Glutamatergic neuron (in vitro differentiated cells): ENCODE measurements at regions not wholly inside any gene's neighbourhood (a gene's known extent, or its start where the extent isn't known, plus 50 kb on each side); places are given as distances from the start of the nearest gene placed in this dataset.

ENCODE experiments used
- DNase-seq: peaks from one replicate; pipeline ENCODE4 v3.0.0; 2022
- H3K27ac Mint-ChIP-seq: one replicate; pipeline ENCODE4 v1.8.0; 2020; ENCODE audit warnings: mild to moderate bottlenecking, mixed read lengths, inconsistent platforms; ENCODE audit not compliant: unreplicated experiment
- H3K27me3 Mint-ChIP-seq: one replicate; pipeline ENCODE4 v1.8.0; 2020; ENCODE audit warnings: mild to moderate bottlenecking, moderate library complexity, mixed read lengths, inconsistent platforms; ENCODE audit not compliant: unreplicated experiment
- H3K36me3 Mint-ChIP-seq: one replicate; pipeline ENCODE4 v1.8.0; 2020; ENCODE audit warnings: mild to moderate bottlenecking, mixed read lengths, inconsistent platforms; ENCODE audit not compliant: unreplicated experiment
- H3K4me1 Mint-ChIP-seq: one replicate; pipeline ENCODE4 v1.8.0; 2020; ENCODE audit warnings: mild to moderate bottlenecking, low read depth, mixed read lengths, inconsistent platforms; ENCODE audit not compliant: unreplicated experiment
- H3K4me3 Mint-ChIP-seq: one replicate; pipeline ENCODE4 v1.8.0; 2020; ENCODE audit warnings: mild to moderate bottlenecking, mixed read lengths, inconsistent platforms; ENCODE audit not compliant: unreplicated experiment
- H3K9me3 Mint-ChIP-seq: one replicate; pipeline ENCODE4 v1.8.0; 2020; ENCODE audit warnings: mild to moderate bottlenecking, moderate library complexity, mixed read lengths, inconsistent platforms; ENCODE audit not compliant: unreplicated experiment
- TF ChIP-seq, protein P1 (sequence below): fragments of 200-600 bp; sonication (generic); IDR thresholded peaks from one replicate; pipeline ENCODE4 v1.5.0; 2021; ENCODE audit not compliant: partially characterized antibody, unreplicated experiment

DNA sequence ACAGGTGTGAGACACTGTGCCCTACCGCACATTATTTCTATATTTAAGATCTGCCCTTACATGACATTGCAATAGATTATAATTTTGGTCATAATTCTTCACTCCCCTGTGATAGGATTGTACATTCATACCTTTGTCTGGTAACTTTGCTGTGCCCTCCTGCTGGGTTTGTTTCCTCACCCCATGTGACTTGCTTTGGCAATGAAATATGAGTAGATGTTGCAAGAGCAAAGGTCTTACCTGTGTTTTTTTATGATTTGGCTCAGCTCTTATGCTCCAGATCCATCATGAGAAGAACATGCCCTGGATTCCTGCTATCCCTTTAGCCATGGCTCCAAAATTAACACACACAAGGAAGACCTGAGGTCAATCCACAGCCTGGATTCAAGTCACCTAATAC lies 137.7 kb upstream of the EOMES start:
- H3K9me3 Mint-ChIP-seq, result no peaks in the 10 kb centered on the region
- DNase-seq, result no peak
- TF ChIP-seq, protein P1, sequence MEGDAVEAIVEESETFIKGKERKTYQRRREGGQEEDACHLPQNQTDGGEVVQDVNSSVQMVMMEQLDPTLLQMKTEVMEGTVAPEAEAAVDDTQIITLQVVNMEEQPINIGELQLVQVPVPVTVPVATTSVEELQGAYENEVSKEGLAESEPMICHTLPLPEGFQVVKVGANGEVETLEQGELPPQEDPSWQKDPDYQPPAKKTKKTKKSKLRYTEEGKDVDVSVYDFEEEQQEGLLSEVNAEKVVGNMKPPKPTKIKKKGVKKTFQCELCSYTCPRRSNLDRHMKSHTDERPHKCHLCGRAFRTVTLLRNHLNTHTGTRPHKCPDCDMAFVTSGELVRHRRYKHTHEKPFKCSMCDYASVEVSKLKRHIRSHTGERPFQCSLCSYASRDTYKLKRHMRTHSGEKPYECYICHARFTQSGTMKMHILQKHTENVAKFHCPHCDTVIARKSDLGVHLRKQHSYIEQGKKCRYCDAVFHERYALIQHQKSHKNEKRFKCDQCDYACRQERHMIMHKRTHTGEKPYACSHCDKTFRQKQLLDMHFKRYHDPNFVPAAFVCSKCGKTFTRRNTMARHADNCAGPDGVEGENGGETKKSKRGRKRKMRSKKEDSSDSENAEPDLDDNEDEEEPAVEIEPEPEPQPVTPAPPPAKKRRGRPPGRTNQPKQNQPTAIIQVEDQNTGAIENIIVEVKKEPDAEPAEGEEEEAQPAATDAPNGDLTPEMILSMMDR, result no peak

DNA sequence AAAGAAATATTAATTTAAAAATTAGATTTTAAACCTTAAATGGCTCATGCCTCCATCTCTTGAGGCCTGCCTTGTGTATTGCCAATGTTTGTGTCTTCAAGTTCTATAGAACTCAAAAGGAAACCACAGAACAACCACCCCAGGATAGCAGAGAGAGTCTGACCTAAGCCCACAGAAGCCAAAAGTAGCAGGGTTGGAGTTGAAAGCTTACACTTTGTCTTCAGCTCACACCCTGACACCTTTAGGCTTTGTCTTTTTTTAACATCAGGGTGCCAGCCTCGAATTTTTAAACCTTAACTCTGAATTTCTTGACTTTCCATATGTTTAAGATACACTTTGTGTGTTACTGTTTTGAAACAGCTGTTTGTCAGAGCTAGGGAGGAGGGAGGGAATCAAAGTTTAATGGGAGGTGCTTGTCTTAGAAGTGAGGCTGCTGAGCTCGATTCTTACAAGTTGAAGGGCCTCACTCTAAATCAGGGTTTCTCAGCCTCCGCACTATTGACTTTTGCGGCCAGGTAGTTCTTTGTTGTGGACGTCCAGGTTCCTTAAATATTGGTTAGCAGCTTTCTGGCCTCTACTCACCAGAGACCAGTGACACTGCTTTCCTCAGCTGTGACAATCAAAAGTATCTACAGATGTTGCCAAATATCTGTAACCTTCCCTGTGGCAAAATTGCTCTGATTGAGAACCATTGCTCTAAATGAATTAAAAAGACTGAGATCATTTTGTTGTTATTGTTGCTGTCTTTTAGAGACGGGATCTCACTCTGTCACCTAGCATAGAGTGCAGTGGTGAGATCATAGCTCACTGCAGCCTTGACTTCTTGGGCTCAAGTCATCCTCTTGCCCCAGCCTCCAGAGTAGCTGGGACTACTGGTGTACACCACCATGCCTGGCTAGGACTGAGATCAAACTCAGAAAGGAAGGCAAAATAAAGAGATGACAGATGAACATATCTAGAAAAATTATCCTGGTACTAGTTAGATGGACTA lies 139.2 kb upstream of the EOMES start:
- H3K27me3 Mint-ChIP-seq, result no peaks in the 10 kb centered on the region
- H3K4me3 Mint-ChIP-seq, result no peak overlapping the region
- DNase-seq, result no peak
- H3K9me3 Mint-ChIP-seq, result no peaks in the 10 kb centered on the region
- TF ChIP-seq, protein P1, result no peak
- H3K27ac Mint-ChIP-seq, result no peak overlapping the region
- H3K36me3 Mint-ChIP-seq, result no peaks in the 10 kb centered on the region
- H3K4me1 Mint-ChIP-seq, result no peaks in the 10 kb centered on the region

More for the DNA sequence above, 137.7 kb upstream of the EOMES start:
- H3K4me1 Mint-ChIP-seq, result no peaks in the 10 kb centered on the region
- no peaks in the 10 kb centered on the region for H3K27me3 Mint-ChIP-seq
- H3K36me3 Mint-ChIP-seq, result no peaks in the 10 kb centered on the region
- H3K4me3 Mint-ChIP-seq, result no peak overlapping the region
- no peak overlapping the region for H3K27ac Mint-ChIP-seq

DNA sequence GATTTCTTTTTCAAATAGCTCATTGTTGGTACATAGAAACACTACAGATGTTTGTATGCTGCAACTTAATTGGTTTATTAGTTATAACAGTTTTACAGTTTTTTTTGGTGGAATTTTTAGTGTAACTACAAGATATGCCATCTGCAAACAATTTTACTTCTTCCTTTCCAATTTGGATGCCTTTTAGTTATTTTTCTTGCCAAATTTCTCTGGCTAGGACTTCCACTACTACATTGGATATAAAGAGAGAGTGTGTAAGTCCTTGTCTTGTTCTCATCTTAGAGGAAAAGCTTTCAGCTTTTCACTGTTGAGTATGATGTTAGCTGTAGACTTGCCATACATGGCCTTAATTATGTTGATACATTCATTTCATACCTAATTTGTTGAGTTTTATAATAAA lies 143.6 kb upstream of the EOMES start:
- H3K36me3 Mint-ChIP-seq, result peaks cover 11% of the 10 kb centered on the region
- DNase-seq, result no peak
- H3K27me3 Mint-ChIP-seq, result no peaks in the 10 kb centered on the region
- H3K27ac Mint-ChIP-seq, result no peak overlapping the region
- no peaks in the 10 kb centered on the region for H3K4me1 Mint-ChIP-seq
- peaks cover 2% of the 10 kb centered on the region for H3K9me3 Mint-ChIP-seq
- H3K4me3 Mint-ChIP-seq, result no peak overlapping the region
- TF ChIP-seq, protein P1, result no peak

DNA sequence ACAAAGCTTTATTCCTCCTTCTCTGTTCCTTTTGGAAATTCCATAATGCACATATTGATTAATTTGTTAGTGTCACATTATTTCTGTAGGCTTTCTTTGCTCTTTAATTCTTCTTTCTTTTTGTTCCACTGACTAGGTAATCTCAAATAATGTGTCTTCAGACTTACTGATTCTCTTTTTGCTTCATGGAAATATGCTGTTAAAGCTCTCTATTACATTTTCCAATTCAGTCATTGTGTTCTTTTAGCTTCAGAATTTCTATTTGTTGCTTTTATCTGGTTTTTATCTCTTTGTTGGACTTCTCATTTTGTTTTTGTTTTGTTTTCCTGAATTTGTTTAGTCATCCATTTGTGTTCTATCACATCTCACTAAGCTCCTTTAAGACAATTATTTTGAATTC lies 147.0 kb upstream of the EOMES start:
- Mint-ChIP-seq H3K9me3 (peaks cover 2% of the 10 kb centered on the region), H3K4me1 (no peaks in the 10 kb centered on the region), H3K27me3 (no peaks in the 10 kb centered on the region), H3K27ac (no peak overlapping the region), H3K4me3 (no peak overlapping the region), H3K36me3 (peaks cover 11% of the 10 kb centered on the region)
- DNase-seq, result no peak
- TF ChIP-seq, protein P1, result no peak
